H1 (cell line): ENCODE measurements at regions not wholly inside any gene's neighbourhood (a gene's known extent, or its start where the extent isn't known, plus 50 kb on each side); places are given as distances from the start of the nearest gene placed in this dataset.

Experiments
- BACH1 ChIP-seq: IDR thresholded peaks from 2 replicates; pipeline ENCODE4 v1.6.1; 2012; ENCODE audit warnings: low read length, improper control_type of control experiment
- CREB1 ChIP-seq: IDR thresholded peaks from 2 replicates; pipeline ENCODE4 v1.6.1; 2012; ENCODE audit warnings: inconsistent platforms
- EZH2 ChIP-seq: fragments of 200-600 bp; sonication (generic); IDR thresholded peaks from 2 replicates; pipeline ENCODE4 v1.7.1; 2012; ENCODE audit warnings: low read depth, mild to moderate bottlenecking, moderate library complexity, low read length, inconsistent platforms; ENCODE audit not compliant: severe bottlenecking
- JUN ChIP-seq: IDR thresholded peaks from 2 replicates; pipeline ENCODE4 v1.6.1; 2011; ENCODE audit warnings: low read depth, mild to moderate bottlenecking, improper control_type of control experiment, low read length
- NANOG ChIP-seq: IDR thresholded peaks from 2 replicates; pipeline ENCODE4 v1.6.1; 2011; ENCODE audit warnings: low read length, low read depth, mild to moderate bottlenecking, inconsistent platforms; ENCODE audit not compliant: insufficient read depth, poor library complexity, severe bottlenecking
- PHF8 ChIP-seq: fragments of 200-600 bp; sonication (generic); conservative IDR thresholded peaks from 2 replicates; pipeline ENCODE4 v1.7.1; 2012; ENCODE audit warnings: low read depth, mild to moderate bottlenecking, inconsistent platforms, low read length, moderate library complexity
- POLR2AphosphoS5 ChIP-seq: IDR thresholded peaks from 2 replicates; pipeline ENCODE4 v1.6.1; 2011; ENCODE audit warnings: low read depth, low read length

DNA sequence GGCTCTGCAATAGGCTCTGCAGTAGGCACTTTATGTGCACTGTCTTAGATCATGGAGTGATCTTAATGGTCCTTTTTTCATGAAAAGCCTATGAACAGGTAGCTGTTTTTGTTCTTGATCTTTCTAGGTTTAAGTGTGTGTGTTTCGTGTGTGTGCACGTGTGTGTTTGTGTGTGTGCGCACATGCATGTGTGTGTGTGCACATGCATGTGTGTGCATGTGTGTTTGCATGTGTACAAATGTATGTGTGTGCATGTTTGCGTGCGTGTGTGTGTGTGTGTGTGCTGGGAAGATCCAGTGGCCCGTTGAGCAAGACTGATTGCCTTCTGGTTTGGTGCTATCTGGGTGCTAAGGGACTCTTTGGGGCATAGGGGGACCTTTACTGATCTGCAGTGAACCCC lies 334.8 kb downstream of the GLRX3 start (continued):
- TF ChIP-seq NANOG (no peak), POLR2AphosphoS5 (no peak), PHF8 (no peak), EZH2 (no peak), JUN (no peak), CREB1 (no peak), BACH1 (no peak)
- TF ChIP-seq, all 59 proteins: peak for 0
